Stomach (tissue), 8 donors: ENCODE measurements at regions not wholly inside any gene's neighbourhood (a gene's known extent, or its start where the extent isn't known, plus 50 kb on each side); places are given as distances from the start of the nearest gene placed in this dataset.

Experiments used
- DNase-seq, 2 donors: peaks; one replicate each; pipeline versions ENCODE4 v3.0.0 to v3.0.0-alpha.2; 2013 to 2019
- H3K27ac ChIP-seq, 5 donors: fragments of 200-600 bp in 4 of 5; sonication (generic) in 4 of 5; one replicate each; pipeline ENCODE4 v1.5.1; 2013 to 2019; ENCODE audit warnings: mild to moderate bottlenecking in 1 of 5, moderate library complexity in 1 of 5
- H3K27me3 ChIP-seq, 3 donors: fragments of 200-600 bp; sonication (generic); one replicate each; pipeline ENCODE4 v1.5.1; 2017 to 2019; ENCODE audit warnings: mixed run types in 1 of 3
- H3K36me3 ChIP-seq, 4 donors: fragments of 200-600 bp; sonication (generic); 1 replicate in 3 of 4; 2 replicates in 1 of 4; pipeline ENCODE4 v1.5.1; 2016 to 2019
- H3K4me1 ChIP-seq, 4 donors: fragments of 200-600 bp; sonication (generic); one replicate each; pipeline ENCODE4 v1.5.1; 2016 to 2019
- H3K4me3 ChIP-seq, 4 donors: fragments of 200-600 bp; sonication (generic) in 3 of 4; one replicate each; pipeline ENCODE4 v1.5.1; 2016 to 2019; ENCODE audit warnings: mild to moderate bottlenecking in 1 of 4
- H3K9me3 ChIP-seq, 4 donors: fragments of 200-600 bp; sonication (generic); one replicate each; pipeline ENCODE4 v1.5.1; 2016 to 2019
- EP300 ChIP-seq: sonication (generic); formaldehyde crosslinking; IDR thresholded peaks from one replicate; pipeline ENCODE4 v1.6.1; 2017; ENCODE audit warnings: antibody characterized with exemption
- POLR2A ChIP-seq, 4 donors: fragments of 450-650 bp; IDR thresholded peaks; one replicate each; pipeline ENCODE4 v1.6.1; 2016; ENCODE audit warnings: antibody characterized with exemption in 4 of 4, control low read depth in 2 of 4, mild to moderate bottlenecking in 1 of 4, moderate library complexity in 1 of 4
- POLR2AphosphoS5 ChIP-seq, 3 donors: sonication (generic); formaldehyde crosslinking; IDR thresholded peaks; one replicate each; pipeline ENCODE4 v1.6.1; 2016; ENCODE audit warnings: antibody characterized with exemption in 3 of 3
- WGBS, 5 donors: extraction: QIAGEN DNeasy Blood & Tissue Kit in 3 of 5; methylation state at CpG; one replicate each; pipeline versions ENCODE4 v1.1.5 to v1.1.7; 2013 to 2018; 5-methylcytosine and 5-hydroxymethylcytosine counted together
- intact Hi-C: fragments of 100-400 bp; cut with DNase I; formaldehyde crosslinking; loops from one replicate; pipeline ENCODE4 v1.15.1; 2023; ENCODE audit warnings: low total_unique reads
- TF ChIP-seq, protein P1 (sequence below), 7 experiments: fragments of 450-650 bp in 4 of 7; fragments of 200-600 bp in 3 of 7; sonication (generic) in 3 of 7; IDR thresholded peaks; one replicate each; pipeline ENCODE4 v1.5.1; 2016 to 2019; ENCODE audit warnings: antibody characterized with exemption in 7 of 7, control low read depth in 2 of 7, mild to moderate bottlenecking in 1 of 7
- donor health status: healthy with polysubstance abuse.
- donor health status: Bipolar disorder and iron deficiency.
- donor health status: healthy.

DNA sequence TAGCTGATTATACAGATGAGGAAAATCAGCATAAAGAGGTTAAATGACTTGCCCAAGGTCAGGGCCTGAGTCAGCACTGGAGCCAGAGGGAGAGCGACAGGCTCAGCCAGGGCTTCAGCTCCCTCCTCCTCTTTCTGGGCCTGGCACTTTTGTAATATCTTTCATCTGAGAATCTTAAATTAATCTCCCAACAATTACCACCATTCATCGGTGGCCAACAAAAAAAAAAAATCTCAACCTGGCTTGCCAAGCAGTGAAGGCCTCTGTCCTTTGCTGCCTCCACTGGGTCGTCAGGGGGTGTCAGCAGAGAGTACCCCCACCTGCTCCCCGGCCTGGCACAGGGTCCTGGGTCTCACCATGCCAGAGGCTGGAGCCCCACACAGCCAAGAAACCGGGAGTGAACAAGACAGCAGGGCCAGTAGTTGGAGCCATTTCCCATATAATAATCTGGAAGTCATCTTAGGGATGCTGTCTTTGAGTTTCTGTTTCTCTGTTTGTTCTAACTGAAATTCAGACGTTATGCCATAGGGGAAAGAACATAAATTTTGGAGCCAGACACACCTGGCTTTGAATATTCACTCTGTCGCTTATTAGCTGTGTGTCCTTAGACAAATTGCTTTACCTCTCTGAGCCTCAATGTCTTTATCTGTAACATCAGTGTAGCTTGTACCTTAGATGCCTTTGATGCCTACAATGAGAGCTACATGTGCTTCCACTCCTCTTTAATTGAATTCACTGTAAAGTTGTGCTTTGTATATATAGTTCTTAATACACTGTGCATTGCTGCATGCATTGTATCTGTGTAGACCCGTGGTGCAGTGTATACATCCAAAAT, 299.9 kb upstream of the MSX2 start:
- WGBS, 5 donors, result 48 to 72% (median 57%) methylated on average over 8 of the region's 8 CpGs
- H3K27ac ChIP-seq, result no peak overlapping the region
- H3K27me3 ChIP-seq, result peaks cover 0 to 44% (median 0%) of the 10 kb centered on the region in 3 donors
- no peaks in the 10 kb centered on the region for H3K9me3 ChIP-seq
- H3K4me3 ChIP-seq, result no peak overlapping the region
- no peak for DNase-seq
- H3K4me1 ChIP-seq, result peaks cover 0 to 4% (median 4%) of the 10 kb centered on the region in 4 donors
- TF ChIP-seq, protein P1, sequence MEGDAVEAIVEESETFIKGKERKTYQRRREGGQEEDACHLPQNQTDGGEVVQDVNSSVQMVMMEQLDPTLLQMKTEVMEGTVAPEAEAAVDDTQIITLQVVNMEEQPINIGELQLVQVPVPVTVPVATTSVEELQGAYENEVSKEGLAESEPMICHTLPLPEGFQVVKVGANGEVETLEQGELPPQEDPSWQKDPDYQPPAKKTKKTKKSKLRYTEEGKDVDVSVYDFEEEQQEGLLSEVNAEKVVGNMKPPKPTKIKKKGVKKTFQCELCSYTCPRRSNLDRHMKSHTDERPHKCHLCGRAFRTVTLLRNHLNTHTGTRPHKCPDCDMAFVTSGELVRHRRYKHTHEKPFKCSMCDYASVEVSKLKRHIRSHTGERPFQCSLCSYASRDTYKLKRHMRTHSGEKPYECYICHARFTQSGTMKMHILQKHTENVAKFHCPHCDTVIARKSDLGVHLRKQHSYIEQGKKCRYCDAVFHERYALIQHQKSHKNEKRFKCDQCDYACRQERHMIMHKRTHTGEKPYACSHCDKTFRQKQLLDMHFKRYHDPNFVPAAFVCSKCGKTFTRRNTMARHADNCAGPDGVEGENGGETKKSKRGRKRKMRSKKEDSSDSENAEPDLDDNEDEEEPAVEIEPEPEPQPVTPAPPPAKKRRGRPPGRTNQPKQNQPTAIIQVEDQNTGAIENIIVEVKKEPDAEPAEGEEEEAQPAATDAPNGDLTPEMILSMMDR (IDR thresholded peaks at IDR 0.05), result no peak
- TF ChIP-seq POLR2A (IDR thresholded peaks at IDR 0.05) (no peak), EP300 (no peak), POLR2AphosphoS5 (IDR thresholded peaks at IDR 0.05) (no peak)
- intact Hi-C loops, result loop anchor here (5.0 kb wide), 1 partner anchor 313 kb away; no protein-coding TSS in a partner anchor
- H3K36me3 ChIP-seq, result no peaks in the 10 kb centered on the region

DNA sequence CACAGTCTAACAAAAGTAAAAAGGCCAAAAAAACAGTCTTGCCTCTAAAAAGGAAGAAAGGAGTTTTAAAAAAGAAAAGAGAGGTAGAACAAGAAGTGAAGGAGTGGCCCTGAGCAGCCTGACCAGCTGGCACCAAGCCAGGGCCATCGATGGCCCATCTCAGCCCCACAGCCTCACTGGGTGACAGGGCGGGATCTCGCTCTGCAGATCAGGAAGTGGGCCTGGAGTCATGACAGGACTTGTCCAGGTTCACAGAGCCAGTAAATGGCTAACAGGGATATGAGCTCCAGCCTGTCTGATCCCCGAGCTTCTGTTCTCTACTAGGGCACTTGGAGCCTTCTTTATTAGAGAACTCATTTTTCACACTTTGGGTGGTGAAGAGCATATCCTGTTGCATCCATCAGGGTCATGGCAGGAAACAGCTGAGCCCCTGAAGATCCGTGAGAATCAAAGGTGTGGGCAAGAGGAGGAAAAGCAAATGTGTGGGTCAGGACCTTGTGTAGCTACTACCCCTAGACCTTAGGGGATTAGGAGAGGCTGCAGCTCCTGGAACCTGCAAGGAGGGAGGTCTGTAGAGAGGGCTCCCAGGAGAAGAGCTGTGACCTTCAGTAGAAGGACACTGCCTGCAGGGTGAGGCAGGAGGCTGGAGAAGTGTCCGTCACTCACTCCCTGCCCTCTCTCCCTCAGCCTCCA, 299.0 kb upstream of the MSX2 start:
- 44 to 57% (median 51%) methylated on average over 6 of the region's 6 CpGs for WGBS, 5 donors
- H3K27ac ChIP-seq, result no peak overlapping the region
- peaks cover 0 to 38% (median 0%) of the 10 kb centered on the region in 3 donors for H3K27me3 ChIP-seq
- H3K4me3 ChIP-seq, result no peak overlapping the region
- intact Hi-C loops, result no loop called here
- no peaks in the 10 kb centered on the region for H3K36me3 ChIP-seq
- TF ChIP-seq POLR2A (IDR thresholded peaks at IDR 0.05) (no peak), POLR2AphosphoS5 (IDR thresholded peaks at IDR 0.05) (no peak), EP300 (no peak)
- TF ChIP-seq, protein P1 (IDR thresholded peaks at IDR 0.05), result no peak
- no peaks in the 10 kb centered on the region for H3K9me3 ChIP-seq
- DNase-seq, result peak in 1 of 2 donors; percentile 45
- peaks cover 0 to 4% (median 0%) of the 10 kb centered on the region in 4 donors for H3K4me1 ChIP-seq

DNA sequence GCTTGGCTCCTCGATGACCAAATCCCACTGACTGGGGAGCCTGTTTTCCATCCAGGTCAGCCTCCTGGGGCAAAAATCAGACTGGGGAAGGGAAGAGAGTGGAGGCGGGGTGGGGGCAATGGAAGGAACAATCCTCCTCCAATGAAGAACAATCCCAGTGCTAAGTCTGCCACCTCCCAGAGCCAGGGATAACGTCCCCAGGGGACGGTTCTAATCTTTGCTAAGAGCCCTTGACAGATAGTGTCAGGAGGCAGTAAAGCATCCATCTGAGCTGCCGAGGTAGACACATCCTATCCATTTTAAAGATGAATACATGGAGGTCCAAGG, 298.5 kb upstream of the MSX2 start:
- Histone ChIP-seq H3K27ac (no peak overlapping the region), H3K27me3 (peaks cover 0 to 33% (median 0%) of the 10 kb centered on the region in 3 donors), H3K4me3 (no peak overlapping the region), H3K4me1 (peaks cover 0 to 4% (median 0%) of the 10 kb centered on the region in 4 donors), H3K36me3 (no peaks in the 10 kb centered on the region), H3K9me3 (no peaks in the 10 kb centered on the region)
- TF ChIP-seq EP300, result no peak
- TF ChIP-seq, protein P1 (IDR thresholded peaks at IDR 0.05), result no peak
- TF ChIP-seq POLR2AphosphoS5 (IDR thresholded peaks at IDR 0.05), result no peak
- TF ChIP-seq POLR2A (IDR thresholded peaks at IDR 0.05), result no peak
- WGBS, 5 donors, result 36 to 57% (median 50%) methylated on average over 5 of the region's 5 CpGs
- intact Hi-C loops, result no loop called here
- no peak for DNase-seq

DNA sequence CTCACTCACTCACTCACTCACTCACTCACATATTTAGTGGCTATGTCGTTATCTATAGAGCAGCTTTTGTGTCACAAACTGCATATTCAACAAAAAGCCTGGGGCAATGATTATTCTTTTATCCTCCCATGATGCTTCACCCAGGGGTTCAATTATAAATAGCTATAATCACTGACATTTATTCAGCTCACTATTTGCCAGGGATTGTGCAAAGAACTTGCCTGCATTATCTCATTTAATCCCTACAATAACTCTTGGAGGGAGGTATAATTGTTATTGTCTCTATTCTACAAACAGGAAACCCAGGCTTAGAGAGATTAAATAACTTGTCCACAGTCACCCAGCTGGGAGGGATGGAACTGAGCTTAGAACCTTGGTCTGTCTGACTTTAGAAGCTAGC, 298.0 kb upstream of the MSX2 start:
- Histone ChIP-seq H3K9me3 (no peaks in the 10 kb centered on the region), H3K27me3 (peaks cover 0 to 29% (median 0%) of the 10 kb centered on the region in 3 donors), H3K27ac (no peak overlapping the region), H3K4me1 (peaks cover 0 to 4% (median 0%) of the 10 kb centered on the region in 4 donors), H3K36me3 (no peaks in the 10 kb centered on the region), H3K4me3 (no peak overlapping the region)
- no peak for DNase-seq
- no peak for TF ChIP-seq EP300
- no peak for TF ChIP-seq POLR2A (IDR thresholded peaks at IDR 0.05)
- TF ChIP-seq, protein P1 (IDR thresholded peaks at IDR 0.05), result no peak
- TF ChIP-seq POLR2AphosphoS5 (IDR thresholded peaks at IDR 0.05), result no peak
- intact Hi-C loops, result no loop called here
- 62 to 89% (median 70%) methylated on average over 1 of the region's 1 CpG for WGBS, 5 donors
